Peyer's patch (tissue), 4 donors: ENCODE measurements at regions not wholly inside any gene's neighbourhood (a gene's known extent, or its start where the extent isn't known, plus 50 kb on each side); places are given as distances from the start of the nearest gene placed in this dataset.

Experiments
- POLR2A ChIP-seq, 2 donors: fragments of 450-650 bp; IDR thresholded peaks; one replicate each; pipeline ENCODE4 v1.5.1; 2017; ENCODE audit warnings: antibody characterized with exemption in 2 of 2, mild to moderate bottlenecking in 2 of 2, moderate library complexity in 2 of 2
- TF ChIP-seq, protein P1 (sequence below), 6 experiments: fragments of 450-650 bp in 4 of 6; fragments of 200-600 bp in 2 of 6; sonication (generic) in 1 of 6; IDR thresholded peaks; one replicate each; pipeline ENCODE4 v1.5.1; 2017 to 2019; ENCODE audit warnings: antibody characterized with exemption in 6 of 6, mild to moderate bottlenecking in 3 of 6, moderate library complexity in 1 of 6

GRCh38 chr17:20823905-20824304, 218.9 kb downstream of the USP22 start:
- TF ChIP-seq POLR2A (IDR thresholded peaks at IDR 0.05): no peak
- TF ChIP-seq, protein P1, sequence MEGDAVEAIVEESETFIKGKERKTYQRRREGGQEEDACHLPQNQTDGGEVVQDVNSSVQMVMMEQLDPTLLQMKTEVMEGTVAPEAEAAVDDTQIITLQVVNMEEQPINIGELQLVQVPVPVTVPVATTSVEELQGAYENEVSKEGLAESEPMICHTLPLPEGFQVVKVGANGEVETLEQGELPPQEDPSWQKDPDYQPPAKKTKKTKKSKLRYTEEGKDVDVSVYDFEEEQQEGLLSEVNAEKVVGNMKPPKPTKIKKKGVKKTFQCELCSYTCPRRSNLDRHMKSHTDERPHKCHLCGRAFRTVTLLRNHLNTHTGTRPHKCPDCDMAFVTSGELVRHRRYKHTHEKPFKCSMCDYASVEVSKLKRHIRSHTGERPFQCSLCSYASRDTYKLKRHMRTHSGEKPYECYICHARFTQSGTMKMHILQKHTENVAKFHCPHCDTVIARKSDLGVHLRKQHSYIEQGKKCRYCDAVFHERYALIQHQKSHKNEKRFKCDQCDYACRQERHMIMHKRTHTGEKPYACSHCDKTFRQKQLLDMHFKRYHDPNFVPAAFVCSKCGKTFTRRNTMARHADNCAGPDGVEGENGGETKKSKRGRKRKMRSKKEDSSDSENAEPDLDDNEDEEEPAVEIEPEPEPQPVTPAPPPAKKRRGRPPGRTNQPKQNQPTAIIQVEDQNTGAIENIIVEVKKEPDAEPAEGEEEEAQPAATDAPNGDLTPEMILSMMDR (IDR thresholded peaks at IDR 0.05): no peak
